IMR-90 (cell line): ENCODE measurements at regions not wholly inside any gene's neighbourhood (a gene's known extent, or its start where the extent isn't known, plus 50 kb on each side); places are given as distances from the start of the nearest gene placed in this dataset.

Source experiments
- ATAC-seq: fragments of 200-7000 bp; cut with Tn5 transposase; 2 replicates; pipeline ENCODE4 v1.9.1; 2020; ENCODE audit warnings: low read depth, mild to moderate bottlenecking, moderate library complexity
- BruUV-seq: library from RNA; stranded (reverse); fragments of 400-500 nt; replicated peaks from 2 replicates; lab custom pipeline; 2021; lab: Mats Ljungman, UMichigan
- CTCF ChIA-PET: fragments of 300-600 bp; formaldehyde crosslinking; extraction: SDS; loops from one replicate; lab custom pipeline; 2021; ENCODE audit warnings: antibody characterized with exemption; lab: Yijun Ruan, JAX
- POLR2A ChIA-PET: fragments of 300-600 bp; sonication (Branson Sonifier 250); formaldehyde crosslinking; loops from one replicate; lab custom pipeline; 2022; ENCODE audit warnings: antibody characterized with exemption; ENCODE audit not compliant: unreplicated experiment; lab: Charles Lee
- DNase-seq: peaks from one replicate; pipeline ENCODE4 v3.0.0; 2013
- H2AFZ ChIP-seq: replicated peaks from 2 replicates; pipeline ENCODE3; 2013; ENCODE audit warnings: low read length, mild to moderate bottlenecking; ENCODE audit not compliant: poor library complexity
- H2AK5ac ChIP-seq: 2 replicates; pipeline ENCODE4 v1.6.1; 2013; ENCODE audit warnings: low read depth, low read length, inconsistent platforms
- H2AK9ac ChIP-seq: replicated peaks from 2 replicates; pipeline ENCODE3; 2013; ENCODE audit warnings: mild to moderate bottlenecking, low read depth, low read length, moderate library complexity; ENCODE audit not compliant: poor library complexity
- H2BK120ac ChIP-seq: 2 replicates; pipeline ENCODE4 v1.6.1; 2013; ENCODE audit warnings: low read depth, low read length, inconsistent platforms
- H2BK15ac ChIP-seq: 3 replicates; pipeline ENCODE4 v1.6.1; 2013; ENCODE audit warnings: low read depth, low read length, inconsistent platforms
- H2BK20ac ChIP-seq: 2 replicates; pipeline ENCODE4 v1.6.1; 2013; ENCODE audit warnings: low read depth, mild to moderate bottlenecking, inconsistent platforms, low read length, moderate library complexity
- H2BK5ac ChIP-seq: 2 replicates; pipeline ENCODE4 v1.6.1; 2013; ENCODE audit warnings: mild to moderate bottlenecking, low read depth, low read length, inconsistent platforms; ENCODE audit not compliant: poor library complexity, severe bottlenecking
- H3K14ac ChIP-seq: replicated peaks from 2 replicates; pipeline ENCODE4 v1.6.1; 2013; ENCODE audit warnings: low read depth, low read length, inconsistent platforms
- H3K18ac ChIP-seq: 2 replicates; pipeline ENCODE4 v1.6.1; 2013; ENCODE audit warnings: low read depth, low read length, control low read depth
- H3K23ac ChIP-seq: 2 replicates; pipeline ENCODE4 v1.6.1; 2013; ENCODE audit warnings: low read depth, low read length, inconsistent platforms
- H3K27ac ChIP-seq: 2 replicates; pipeline ENCODE4 v1.5.1; 2013; ENCODE audit warnings: mild to moderate bottlenecking, control low read depth, low read length; ENCODE audit not compliant: insufficient read depth
- H3K27me3 ChIP-seq: 2 replicates; pipeline ENCODE4 v1.6.1; 2013; ENCODE audit warnings: low read length; ENCODE audit not compliant: control insufficient read depth, insufficient read depth
- H3K36me3 ChIP-seq: 2 replicates; pipeline ENCODE4 v1.6.1; 2013; ENCODE audit warnings: low read length, mixed read lengths; ENCODE audit not compliant: control insufficient read depth, insufficient read depth
- H3K4ac ChIP-seq: 2 replicates; pipeline ENCODE4 v1.6.1; 2013; ENCODE audit warnings: low read depth, low read length, inconsistent platforms
- H3K4me1 ChIP-seq: 2 replicates; pipeline ENCODE4 v1.6.1; 2013; ENCODE audit warnings: low read length, mixed read lengths; ENCODE audit not compliant: control insufficient read depth, insufficient read depth
- H3K4me2 ChIP-seq: 2 replicates; pipeline ENCODE4 v1.6.1; 2013; ENCODE audit warnings: low read depth, mild to moderate bottlenecking, control low read depth, low read length, moderate library complexity
- H3K4me3 ChIP-seq: 2 replicates; pipeline ENCODE4 v1.5.1; 2013; ENCODE audit warnings: low read depth, mild to moderate bottlenecking, control low read depth, low read length, moderate library complexity; ENCODE audit not compliant: insufficient read depth
- H3K56ac ChIP-seq: 2 replicates; pipeline ENCODE4 v1.6.1; 2013; ENCODE audit warnings: low read length, inconsistent platforms; ENCODE audit not compliant: insufficient read depth; ENCODE audit errors: extremely low read depth
- H3K79me1 ChIP-seq, 2 experiments: 2 replicates each; pipeline ENCODE4 v1.6.1; 2013; ENCODE audit warnings: low read length in 2 of 2, inconsistent platforms in 1 of 2, low read depth in 1 of 2
- H3K9ac ChIP-seq: 2 replicates; pipeline ENCODE4 v1.6.1; 2013; ENCODE audit warnings: low read depth, low read length, control low read depth
- H3K9me1 ChIP-seq: 2 replicates; pipeline ENCODE4 v1.6.1; 2013; ENCODE audit warnings: low read length, inconsistent platforms; ENCODE audit not compliant: insufficient read depth
- H3K9me3 ChIP-seq: 2 replicates; pipeline ENCODE4 v1.6.1; 2013; ENCODE audit warnings: low read length; ENCODE audit not compliant: control insufficient read depth, insufficient read depth
- H4K20me1 ChIP-seq: 2 replicates; pipeline ENCODE4 v1.6.1; 2013; ENCODE audit warnings: low read length, inconsistent platforms; ENCODE audit not compliant: insufficient read depth
- H4K5ac ChIP-seq: 2 replicates; pipeline ENCODE4 v1.6.1; 2013; ENCODE audit warnings: mild to moderate bottlenecking, low read depth, low read length, control low read depth
- H4K8ac ChIP-seq, 2 experiments: 2 replicates each; pipeline ENCODE4 v1.6.1; 2013; ENCODE audit warnings: low read depth in 2 of 2, low read length in 2 of 2, control low read depth in 1 of 2, inconsistent platforms in 1 of 2
- H4K91ac ChIP-seq: 2 replicates; pipeline ENCODE4 v1.6.1; 2013; ENCODE audit warnings: low read depth, low read length, inconsistent platforms; ENCODE audit not compliant: insufficient read depth
- BHLHE40 ChIP-seq: fragments of 150-350 bp; IDR thresholded peaks from 2 replicates; pipeline ENCODE4 v1.6.1; 2016; ENCODE audit warnings: mild to moderate bottlenecking, low read depth, low read length
- CEBPB ChIP-seq: IDR thresholded peaks from 2 replicates; pipeline ENCODE4 v1.6.1; 2012; ENCODE audit warnings: low read depth, low read length, improper control_type of control experiment
- CHD1 ChIP-seq: IDR thresholded peaks from 2 replicates; pipeline ENCODE4 v1.6.1; 2012; ENCODE audit warnings: low read depth, low read length, improper control_type of control experiment
- ELK1 ChIP-seq: fragments of 150-350 bp; IDR thresholded peaks from 2 replicates; pipeline ENCODE4 v1.6.1; 2016; ENCODE audit warnings: low read depth, mild to moderate bottlenecking, low read length, moderate library complexity, borderline replicate concordance
- FOS ChIP-seq: fragments of 150-350 bp; IDR thresholded peaks from 2 replicates; pipeline ENCODE4 v1.6.1; 2016; ENCODE audit warnings: low read depth, low read length
- MAFK ChIP-seq: IDR thresholded peaks from 2 replicates; pipeline ENCODE4 v1.6.1; 2012; ENCODE audit warnings: low read depth, low read length, improper control_type of control experiment
- MAZ ChIP-seq: IDR thresholded peaks from 2 replicates; pipeline ENCODE4 v1.6.1; 2012; ENCODE audit warnings: low read depth, mild to moderate bottlenecking, low read length, improper control_type of control experiment, moderate library complexity, borderline replicate concordance
- MXI1 ChIP-seq: IDR thresholded peaks from 2 replicates; pipeline ENCODE4 v1.6.1; 2012; ENCODE audit warnings: low read depth, mild to moderate bottlenecking, low read length, moderate library complexity, borderline replicate concordance
- NFE2L2 ChIP-seq: fragments of 150-350 bp; IDR thresholded peaks from 2 replicates; pipeline ENCODE4 v1.6.1; 2016; ENCODE audit warnings: low read depth, mild to moderate bottlenecking, low read length
- POLR2A ChIP-seq: IDR thresholded peaks from 2 replicates; pipeline ENCODE4 v1.6.1; 2012; ENCODE audit warnings: mild to moderate bottlenecking, low read depth, low read length
- RAD21 ChIP-seq: IDR thresholded peaks from 2 replicates; pipeline ENCODE4 v1.6.1; 2012; ENCODE audit warnings: low read length, improper control_type of control experiment
- RCOR1 ChIP-seq: IDR thresholded peaks from 2 replicates; pipeline ENCODE4 v1.6.1; 2012; ENCODE audit warnings: mild to moderate bottlenecking, low read length, improper control_type of control experiment; ENCODE audit not compliant: insufficient replicate concordance
- RFX5 ChIP-seq: IDR thresholded peaks from 2 replicates; pipeline ENCODE4 v1.8.0; 2012; ENCODE audit warnings: low read depth, mild to moderate bottlenecking, low read length, moderate library complexity
- SMC3 ChIP-seq: fragments of 150-350 bp; IDR thresholded peaks from 2 replicates; pipeline ENCODE4 v1.6.1; 2016; ENCODE audit warnings: low read depth, mild to moderate bottlenecking, antibody characterized with exemption, low read length, moderate library complexity
- USF2 ChIP-seq: fragments of 150-350 bp; IDR thresholded peaks from 2 replicates; pipeline ENCODE4 v1.6.1; 2017; ENCODE audit warnings: mild to moderate bottlenecking, antibody characterized with exemption, low read length, low read depth
- WGBS, 2 experiments: methylation state at CpG; one replicate each; pipeline versions ENCODE4 v1.1.5 to v1.1.7; 2013; ENCODE audit warnings: missing lambda C conversion rate in 2 of 2; ENCODE audit not compliant: insufficient read length in 1 of 2; ENCODE audit errors: extremely low coverage in 2 of 2; 5-methylcytosine and 5-hydroxymethylcytosine counted together
- dilution Hi-C: fragments of 300-500 bp; cut with HindIII; formaldehyde crosslinking; loops from one replicate; pipeline ENCODE4 v1.14.3; 2018; ENCODE audit warnings: low sequenced_read_pairs; ENCODE audit not compliant: unreplicated experiment
- in situ Hi-C: fragments of 300-500 bp; cut with MboI; formaldehyde crosslinking; loops from 3 replicates; pipeline ENCODE4 v1.14.3; 2019; ENCODE audit warnings: low sequenced_read_pairs, inconsistent platforms, mixed read lengths
- intact Hi-C: fragments of 100-400 bp; cut with micrococcal nuclease; formaldehyde crosslinking; loops from 2 replicates; pipeline ENCODE4 v1.10.0; 2022
- TF ChIP-seq, protein P1 (sequence below): conservative IDR thresholded peaks from 2 replicates; pipeline ENCODE4 v1.5.1; 2012; ENCODE audit warnings: mild to moderate bottlenecking, low read depth, low read length, improper control_type of control experiment

GRCh38 chr7:130940907-130941306, 206.9 kb upstream of the KLF14 start:
- Histone ChIP-seq H3K79me1 (peaks cover 11 to 40% of the 10 kb centered on the region in 2 experiments), H3K9me1 (peaks cover 17% of the 10 kb centered on the region), H2AK9ac (peak overlapping the region; percentile 2), H2BK120ac (peak overlapping the region; percentile 89), H4K8ac (peak overlapping the region; percentile 79 to 89), H3K9ac (peak overlapping the region; percentile 93), H3K18ac (peak overlapping the region; percentile 85), H3K27me3 (no peaks in the 10 kb centered on the region), H2BK15ac (peak overlapping the region; percentile 57; the same call in 2 of the 3 replicates), H2AK5ac (peak overlapping the region; percentile 81; the same call in 1 of the 2 replicates), H2AFZ (no peak overlapping the region), H4K91ac (peak overlapping the region; percentile 94), H3K14ac (peak overlapping the region; percentile 82), H2BK5ac (peak overlapping the region; percentile 90), H3K27ac (peak overlapping the region; percentile 96), H3K4ac (peak overlapping the region; percentile 85), H3K9me3 (no peaks in the 10 kb centered on the region), H3K4me2 (peak overlapping the region; percentile 99), H4K5ac (peak overlapping the region; percentile 92), H3K4me3 (peak overlapping the region; percentile 86), H4K20me1 (peaks cover 17% of the 10 kb centered on the region; the same call in 1 of the 2 replicates), H3K23ac (peak overlapping the region; percentile 85), H3K56ac (peak overlapping the region; percentile 96), H2BK20ac (peak overlapping the region; percentile 84), H3K4me1 (peaks cover 15% of the 10 kb centered on the region), H3K36me3 (peaks cover 5% of the 10 kb centered on the region; the same call in 1 of the 2 replicates)
- TSS peak; percentile 30 for BruUV-seq
- ChIA-PET POLR2A (interaction anchor here (2.2 kb wide), 1 partner anchor 30 kb away, joined by 9 read pairs; no protein-coding TSS in a partner anchor), CTCF (interaction anchor here (0.6 to 1.0 kb wide), 3 partner anchors 12 to 96 kb away, joined by 3 to 5 read pairs (median 3); no protein-coding TSS in a partner anchor)
- dilution Hi-C loops (no loop called here), in situ Hi-C loops (no loop called here), intact Hi-C loops (no loop called here)
- DNase-seq, result no peak
- TF ChIP-seq RFX5, result no peak
- no peak for TF ChIP-seq FOS
- no peak for TF ChIP-seq BHLHE40
- no peak for TF ChIP-seq USF2
- no peak for TF ChIP-seq CEBPB
- no peak for TF ChIP-seq ELK1
- no peak for TF ChIP-seq SMC3
- TF ChIP-seq RAD21, result no peak
- TF ChIP-seq MXI1, result no peak
- TF ChIP-seq RCOR1, result no peak
- TF ChIP-seq MAZ, result no peak
- TF ChIP-seq CHD1, result no peak
- no peak for TF ChIP-seq NFE2L2
- no peak for TF ChIP-seq POLR2A
- TF ChIP-seq, protein P1, sequence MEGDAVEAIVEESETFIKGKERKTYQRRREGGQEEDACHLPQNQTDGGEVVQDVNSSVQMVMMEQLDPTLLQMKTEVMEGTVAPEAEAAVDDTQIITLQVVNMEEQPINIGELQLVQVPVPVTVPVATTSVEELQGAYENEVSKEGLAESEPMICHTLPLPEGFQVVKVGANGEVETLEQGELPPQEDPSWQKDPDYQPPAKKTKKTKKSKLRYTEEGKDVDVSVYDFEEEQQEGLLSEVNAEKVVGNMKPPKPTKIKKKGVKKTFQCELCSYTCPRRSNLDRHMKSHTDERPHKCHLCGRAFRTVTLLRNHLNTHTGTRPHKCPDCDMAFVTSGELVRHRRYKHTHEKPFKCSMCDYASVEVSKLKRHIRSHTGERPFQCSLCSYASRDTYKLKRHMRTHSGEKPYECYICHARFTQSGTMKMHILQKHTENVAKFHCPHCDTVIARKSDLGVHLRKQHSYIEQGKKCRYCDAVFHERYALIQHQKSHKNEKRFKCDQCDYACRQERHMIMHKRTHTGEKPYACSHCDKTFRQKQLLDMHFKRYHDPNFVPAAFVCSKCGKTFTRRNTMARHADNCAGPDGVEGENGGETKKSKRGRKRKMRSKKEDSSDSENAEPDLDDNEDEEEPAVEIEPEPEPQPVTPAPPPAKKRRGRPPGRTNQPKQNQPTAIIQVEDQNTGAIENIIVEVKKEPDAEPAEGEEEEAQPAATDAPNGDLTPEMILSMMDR, result no peak
- no peak for TF ChIP-seq MAFK
- no CpG with 5 or more reads among the region's 7 CpGs for WGBS, 2 experiments
- ATAC-seq, result no peak
